A549 (cell line): ENCODE measurements at regions not wholly inside any gene's neighbourhood (a gene's known extent, or its start where the extent isn't known, plus 50 kb on each side); places are given as distances from the start of the nearest gene placed in this dataset.

Experiments
- ATAC-seq, 2 experiments: fragments of 200-7000 bp in 1 of 2; fragments of >200 bp in 1 of 2; cut with Nextera tagmentation in 1 of 2; cut with Tn5 transposase in 1 of 2; 3 replicates each; pipeline versions ENCODE4 v1.8.0 to v1.9.1; 2018 to 2020; ENCODE audit warnings: mild to moderate bottlenecking in 1 of 2, moderate library complexity in 1 of 2
- CTCF ChIA-PET: fragments of 300-600 bp; sonication (Branson Sonifier 250); formaldehyde crosslinking; extraction: SDS; loops from one replicate; lab custom pipeline; 2021; ENCODE audit warnings: antibody characterized with exemption, inconsistent platforms; lab: Yijun Ruan, JAX
- POLR2A ChIA-PET: fragments of 350-600 bp; formaldehyde crosslinking; extraction: SDS; loops from one replicate; lab custom pipeline; 2021; ENCODE audit warnings: antibody characterized with exemption, inconsistent platforms; lab: Yijun Ruan, JAX
- DNase-seq, 2 experiments: peaks; one replicate each; pipeline versions ENCODE4 v3.0.0 to v3.0.0-alpha.2; 2011 to 2016; ENCODE audit warnings: low read depth in 1 of 2, low spot score in 1 of 2
- FAIRE-seq: peaks from 2 replicates; lab custom pipeline; 2011; peaks lifted over from hg19 to GRCh38; lab: Jason Lieb, UNC
- H3K27ac ChIP-seq, 2 experiments: fragments of >200 bp; sonication (Bioruptor Twin); formaldehyde crosslinking; 3 replicates each; pipeline ENCODE4 v1.5.1; 2016 to 2017
- H3K4me1 ChIP-seq: fragments of >200 bp; sonication (Bioruptor Twin); formaldehyde crosslinking; 3 replicates; pipeline ENCODE4 v1.6.1; 2016
- H3K4me2 ChIP-seq: fragments of >200 bp; sonication (Bioruptor Twin); formaldehyde crosslinking; 3 replicates; pipeline ENCODE4 v1.6.1; 2016
- H3K4me3 ChIP-seq: fragments of >200 bp; sonication (Bioruptor Twin); formaldehyde crosslinking; 3 replicates; pipeline ENCODE4 v1.5.1; 2016
- H3K9me3 ChIP-seq: fragments of >200 bp; sonication (Bioruptor Twin); formaldehyde crosslinking; 3 replicates; pipeline ENCODE4 v1.6.1; 2016
- BCL3 ChIP-seq: fragments of >200 bp; sonication (Bioruptor Twin); formaldehyde crosslinking; IDR thresholded peaks from 3 replicates; pipeline ENCODE4 v1.6.1; 2016
- CBX8 ChIP-seq: fragments of 200-600 bp; sonication (generic); IDR thresholded peaks from 2 replicates; pipeline ENCODE4 v1.6.1; 2016
- CHD4 ChIP-seq: fragments of 200-600 bp; sonication (generic); IDR thresholded peaks from 2 replicates; pipeline ENCODE4 v1.6.1; 2016; ENCODE audit warnings: antibody characterized with exemption, mild to moderate bottlenecking, borderline replicate concordance
- EHMT2 ChIP-seq: fragments of 200-600 bp; sonication (generic); IDR thresholded peaks from 2 replicates; pipeline ENCODE4 v1.6.1; 2016; ENCODE audit warnings: antibody characterized with exemption, low read depth, mild to moderate bottlenecking, moderate library complexity
- FOSL2 ChIP-seq, 2 experiments: fragments of 450-650 bp in 1 of 2; fragments of >200 bp in 1 of 2; sonication (Bioruptor Twin) in 1 of 2; formaldehyde crosslinking; IDR thresholded peaks; 2 replicates each; pipeline versions ENCODE4 v1.5.0 to v1.6.1; 2016 to 2020; ENCODE audit warnings: mild to moderate bottlenecking in 1 of 2, moderate library complexity in 1 of 2
- FOXS1 ChIP-seq: fragments of 250-450 bp; sonication (Bioruptor Pico); IDR thresholded peaks from 2 replicates; pipeline ENCODE4 v1.5.0; 2020; ENCODE audit warnings: mild to moderate bottlenecking, moderate library complexity
- KDM1A ChIP-seq: fragments of 200-600 bp; sonication (generic); IDR thresholded peaks from 2 replicates; pipeline ENCODE4 v1.6.1; 2016; ENCODE audit warnings: low read depth, mild to moderate bottlenecking
- MAFK ChIP-seq: fragments of 450-650 bp; IDR thresholded peaks from 2 replicates; pipeline ENCODE4 v1.6.1; 2014; ENCODE audit not compliant: partially characterized antibody
- MAX ChIP-seq: IDR thresholded peaks from 2 replicates; pipeline ENCODE4 v1.6.1; 2012
- NFE2L2 ChIP-seq: fragments of 150-350 bp; conservative IDR thresholded peaks from 2 replicates; pipeline ENCODE4 v1.6.1; 2014; ENCODE audit warnings: low read length
- PBX3 ChIP-seq: IDR thresholded peaks from 2 replicates; pipeline ENCODE4 v1.6.1; 2012
- PHF8 ChIP-seq: fragments of 200-600 bp; sonication (generic); IDR thresholded peaks from 2 replicates; pipeline ENCODE4 v1.6.1; 2016; ENCODE audit warnings: low read depth, mild to moderate bottlenecking, antibody characterized with exemption, moderate library complexity, borderline replicate concordance
- POLR2AphosphoS2 ChIP-seq: conservative IDR thresholded peaks from 2 replicates; pipeline ENCODE4 v1.6.1; 2012; ENCODE audit warnings: low read length, improper control_type of control experiment, inconsistent platforms
- SREBF2 ChIP-seq: fragments of 450-650 bp; IDR thresholded peaks from 2 replicates; pipeline ENCODE4 v1.6.1; 2014; ENCODE audit warnings: mild to moderate bottlenecking, moderate library complexity
- TFCP2L1 ChIP-seq: fragments of 250-450 bp; sonication (Bioruptor Pico); IDR thresholded peaks from 2 replicates; pipeline ENCODE4 v1.5.0; 2021; ENCODE audit warnings: mild to moderate bottlenecking
- USF2 ChIP-seq: fragments of 450-650 bp; IDR thresholded peaks from 2 replicates; pipeline ENCODE4 v1.6.1; 2014; ENCODE audit warnings: antibody characterized with exemption
- ZC3H11A ChIP-seq: fragments of 450-650 bp; IDR thresholded peaks from 2 replicates; pipeline ENCODE4 v1.6.1; 2014; ENCODE audit warnings: antibody characterized with exemption, mild to moderate bottlenecking
- ZFP36 ChIP-seq: fragments of 450-650 bp; IDR thresholded peaks from 2 replicates; pipeline ENCODE4 v1.6.1; 2014; ENCODE audit warnings: borderline replicate concordance; ENCODE audit not compliant: partially characterized antibody
- WGBS: methylation state at CpG from one replicate; pipeline ENCODE4 v1.1.6; 2017; ENCODE audit errors: missing lambda C conversion rate; 5-methylcytosine and 5-hydroxymethylcytosine counted together

DNA sequence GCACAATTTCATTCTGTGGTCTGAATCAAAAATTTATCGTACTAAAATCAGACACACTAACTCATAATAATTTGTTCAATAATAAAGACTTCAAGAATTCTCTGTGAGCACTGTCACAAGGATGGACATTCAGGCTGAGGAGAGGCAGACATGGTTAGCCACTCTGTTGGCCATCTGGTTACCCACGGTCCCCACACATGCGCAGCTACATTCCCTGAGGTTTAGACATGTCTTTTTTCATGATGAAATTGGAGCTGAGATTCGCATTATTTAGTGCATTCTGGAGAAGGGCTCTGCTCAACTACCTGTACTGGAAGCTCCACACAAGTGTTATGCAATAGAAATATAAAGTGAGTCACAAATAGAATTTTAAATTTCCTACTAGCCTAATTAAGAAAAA lies 156.9 kb downstream of the SUCNR1 start:
- WGBS = 97% methylated on average over 4 of the region's 4 CpGs

DNA sequence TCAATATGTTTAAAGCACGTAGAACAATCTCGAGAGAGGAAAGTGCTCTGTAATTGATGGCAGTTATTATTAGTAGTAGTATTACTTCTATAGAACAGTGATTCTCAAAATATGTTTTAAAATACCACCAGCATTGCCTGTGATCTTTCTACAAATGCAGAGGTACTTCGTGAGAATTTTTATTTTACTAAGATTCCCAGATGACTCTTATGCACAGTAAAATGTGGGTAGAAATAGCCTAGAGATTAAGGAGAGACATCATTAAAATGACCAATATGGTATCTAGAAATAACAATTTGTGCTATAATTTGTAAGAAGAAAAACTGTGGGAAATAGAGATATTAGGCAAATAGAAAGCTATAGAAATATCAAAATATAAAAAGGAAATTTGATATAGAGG lies 157.9 kb downstream of the SUCNR1 start:
- CTCF ChIA-PET = no interaction called here
- no peak for FAIRE-seq
- Histone ChIP-seq H3K4me1 (peaks cover 12% of the 10 kb centered on the region), H3K27ac (no peak overlapping the region), H3K4me3 (no peak overlapping the region), H3K4me2 (no peak overlapping the region), H3K9me3 (no peaks in the 10 kb centered on the region)
- WGBS = 84% methylated on average over 3 of the region's 3 CpGs
- no peak for TF ChIP-seq BCL3
- no peak for TF ChIP-seq PHF8
- no peak for TF ChIP-seq PBX3
- no peak for TF ChIP-seq KDM1A
- TF ChIP-seq CBX8 = no peak
- TF ChIP-seq MAFK = no peak
- no peak for TF ChIP-seq ZFP36
- TF ChIP-seq MAX = no peak
- no peak for DNase-seq
- POLR2A ChIA-PET = no interaction called here
- no peak for ATAC-seq

More for the DNA sequence above, 156.9 kb downstream of the SUCNR1 start:
- ATAC-seq (no peak), DNase-seq (no peak), FAIRE-seq (peak; percentile 61)
- Histone ChIP-seq H3K4me3 (no peak overlapping the region), H3K27ac (no peak overlapping the region), H3K9me3 (no peaks in the 10 kb centered on the region), H3K4me2 (no peak overlapping the region), H3K4me1 (peaks cover 19% of the 10 kb centered on the region)
- no peak for TF ChIP-seq NFE2L2
- TF ChIP-seq MAX = no peak
- TF ChIP-seq SREBF2 = no peak
- TF ChIP-seq TFCP2L1 (CRISPR knock-in tag) = no peak
- no peak for TF ChIP-seq MAFK
- no peak for TF ChIP-seq USF2
- no peak for TF ChIP-seq POLR2AphosphoS2
- no peak for TF ChIP-seq CHD4
- TF ChIP-seq FOSL2 (IDR thresholded peaks at IDR 0.05) = no peak
- TF ChIP-seq FOSL2 (CRISPR knock-in tag; IDR thresholded peaks at IDR 0.05) = no peak
- no peak for TF ChIP-seq ZC3H11A
- no peak for TF ChIP-seq EHMT2
- CTCF ChIA-PET = interaction anchor here (1.1 kb wide), 1 partner anchor 153 kb away, joined by 3 read pairs; no protein-coding TSS in a partner anchor
- POLR2A ChIA-PET = no interaction called here

DNA sequence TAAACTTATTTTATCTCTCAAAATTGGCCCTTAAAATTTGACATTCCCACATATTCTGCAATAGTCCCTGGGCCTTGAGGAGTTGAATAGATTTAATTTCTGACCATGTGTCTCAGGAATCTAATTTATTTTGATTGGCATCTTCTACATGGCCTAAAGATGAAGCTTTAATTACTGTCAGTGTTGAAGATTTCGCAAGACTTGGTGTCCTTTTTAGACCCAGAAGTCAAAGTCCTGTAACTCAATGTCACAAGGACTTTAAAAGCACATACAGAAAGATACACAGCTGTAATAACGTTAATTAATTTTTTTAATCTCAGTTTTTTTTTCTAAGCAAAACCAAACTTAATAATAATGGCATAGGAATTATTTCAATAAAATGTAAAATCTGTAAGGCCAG lies 163.9 kb downstream of the SUCNR1 start:
- ChIA-PET POLR2A (no interaction called here), CTCF (no interaction called here)
- Histone ChIP-seq H3K4me3 (no peak overlapping the region), H3K4me1 (no peaks in the 10 kb centered on the region), H3K9me3 (peaks cover 12% of the 10 kb centered on the region; the same call in 2 of the 3 replicates), H3K4me2 (no peak overlapping the region), H3K27ac (no peak overlapping the region)
- TF ChIP-seq FOSL2 (IDR thresholded peaks at IDR 0.05) (no peak), FOSL2 (CRISPR knock-in tag; IDR thresholded peaks at IDR 0.05) (no peak), FOXS1 (CRISPR knock-in tag) (no peak)
- WGBS = 64% methylated on average over 2 of the region's 2 CpGs
- DNase-seq = no peak
- no peak for ATAC-seq
- no peak for FAIRE-seq
